Renal cortical epithelial cell (primary cell): ENCODE measurements at regions not wholly inside any gene's neighbourhood (a gene's known extent, or its start where the extent isn't known, plus 50 kb on each side); places are given as distances from the start of the nearest gene placed in this dataset.

Experiments
- DNase-seq: peaks from one replicate; pipeline ENCODE4 v3.0.0-alpha.2; 2011; ENCODE audit warnings: low read depth

DNA sequence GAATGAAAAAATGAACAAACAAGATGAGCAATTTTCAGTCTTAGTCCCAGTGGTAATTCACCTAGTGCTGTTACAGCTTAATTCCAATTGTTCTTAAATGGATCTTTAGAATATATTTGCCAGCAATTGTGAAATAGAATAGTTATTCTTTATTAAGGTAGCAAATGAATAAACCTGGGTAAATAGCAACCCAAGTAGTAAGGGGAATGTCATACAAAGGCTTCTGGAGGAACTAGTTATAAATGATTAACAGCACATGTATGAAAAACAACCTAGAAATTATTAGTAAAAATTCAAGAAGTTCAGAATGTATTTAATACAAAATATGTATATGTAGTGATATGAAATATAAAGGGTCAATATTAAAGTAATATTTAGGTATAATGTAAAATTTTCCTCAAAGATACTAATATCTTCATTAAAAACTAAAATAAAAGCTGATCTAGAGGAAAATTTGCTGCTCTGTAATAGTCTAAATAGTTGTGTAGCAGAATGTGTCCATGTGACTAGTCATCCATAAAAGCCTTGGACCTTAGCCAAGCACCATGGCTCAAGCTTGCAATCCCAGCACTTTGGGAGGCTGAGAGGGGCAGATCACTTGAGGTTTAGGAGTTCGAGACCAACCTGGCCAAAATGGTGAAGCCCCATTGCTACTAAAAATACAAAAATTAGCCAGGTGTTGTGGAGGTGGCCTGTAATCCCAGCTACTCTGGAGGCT is 535.9 kb upstream of the ATXN8OS start:
- DNase-seq = peak; percentile 97

GRCh38 chr13:69567514-69567913 is 540.1 kb upstream of the ATXN8OS start:
- no peak for DNase-seq

DNA sequence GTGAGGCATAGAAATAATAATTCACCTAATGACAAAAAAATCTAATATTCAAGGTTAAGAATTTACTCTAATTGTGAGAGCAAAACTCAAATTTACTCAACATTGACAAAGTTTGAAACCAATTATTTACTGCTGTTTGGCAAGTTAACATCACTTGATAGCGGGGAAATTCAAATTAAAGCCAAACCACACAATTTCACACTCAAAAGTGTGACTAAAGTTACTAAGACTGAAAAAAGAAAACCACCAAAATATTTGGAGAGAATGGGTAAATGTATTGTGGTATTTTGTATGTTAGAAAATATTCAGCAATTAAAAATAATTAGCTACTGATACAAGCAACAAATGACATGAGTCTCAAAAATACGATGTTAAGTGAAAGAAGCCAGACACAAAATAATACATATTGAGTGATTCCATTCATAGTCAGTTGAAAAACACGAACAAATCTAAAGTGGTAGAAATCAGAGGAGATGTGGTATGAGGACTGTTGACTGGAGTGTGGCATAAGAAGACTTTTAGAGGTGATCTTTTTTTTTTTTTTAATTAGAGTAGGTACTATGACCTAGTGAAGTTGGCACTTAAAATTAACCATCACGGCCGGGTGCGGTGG is 541.4 kb upstream of the ATXN8OS start:
- DNase-seq = no peak

DNA sequence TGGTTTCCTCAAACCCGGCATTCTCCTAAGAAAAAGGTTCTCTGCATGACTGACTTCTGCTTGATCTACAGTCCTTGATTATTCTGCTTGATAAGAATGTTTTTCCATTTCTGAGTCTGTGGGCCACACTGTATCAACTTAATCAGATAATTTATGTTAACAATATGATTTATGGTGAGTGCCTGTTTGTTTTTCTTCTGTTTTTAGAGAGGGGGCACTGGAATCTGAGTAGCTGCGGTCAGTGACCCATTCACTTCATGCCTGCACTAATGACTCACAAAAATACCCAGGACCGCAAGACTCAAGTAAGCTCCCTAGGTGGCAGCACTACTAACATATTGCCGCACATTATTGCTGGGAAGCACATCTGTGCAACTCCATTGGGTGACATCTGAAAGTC is 542.3 kb upstream of the ATXN8OS start:
- peak; percentile 85 for DNase-seq

GRCh38 chr13:69556540-69557196 is 551.0 kb upstream of the ATXN8OS start:
- DNase-seq = peak; percentile 61

- DNase-seq = no peak
Measured at GRCh38 chr13:69553976-69554375, 553.6 kb upstream of the ATXN8OS start.

- DNase-seq = no peak
Measured at GRCh38 chr13:69551193-69551592, 556.4 kb upstream of the ATXN8OS start.

GRCh38 chr13:69547780-69548179 is 559.8 kb upstream of the ATXN8OS start:
- DNase-seq = no peak

DNA sequence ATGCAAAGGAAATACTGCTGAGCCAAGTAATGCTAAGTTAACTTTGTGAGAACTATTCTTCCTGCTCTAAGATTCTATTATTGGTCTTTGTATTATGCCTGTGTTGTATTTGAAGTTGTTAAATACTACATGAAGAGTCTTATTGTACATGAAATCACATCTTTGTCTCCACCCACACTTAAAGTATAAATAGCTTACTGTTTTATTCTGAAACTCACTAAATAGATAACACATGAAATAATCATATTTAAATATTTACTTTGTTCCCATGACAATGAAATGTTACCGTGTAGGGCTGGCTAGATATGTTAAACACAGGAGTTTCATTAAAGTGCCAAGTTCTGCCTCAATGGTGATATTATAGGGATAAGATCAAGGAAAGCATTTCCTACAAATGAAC is 562.1 kb upstream of the ATXN8OS start:
- no peak for DNase-seq

GRCh38 chr13:69524459-69525150 is 583.0 kb upstream of the ATXN8OS start:
- DNase-seq = peak; percentile 52

DNA sequence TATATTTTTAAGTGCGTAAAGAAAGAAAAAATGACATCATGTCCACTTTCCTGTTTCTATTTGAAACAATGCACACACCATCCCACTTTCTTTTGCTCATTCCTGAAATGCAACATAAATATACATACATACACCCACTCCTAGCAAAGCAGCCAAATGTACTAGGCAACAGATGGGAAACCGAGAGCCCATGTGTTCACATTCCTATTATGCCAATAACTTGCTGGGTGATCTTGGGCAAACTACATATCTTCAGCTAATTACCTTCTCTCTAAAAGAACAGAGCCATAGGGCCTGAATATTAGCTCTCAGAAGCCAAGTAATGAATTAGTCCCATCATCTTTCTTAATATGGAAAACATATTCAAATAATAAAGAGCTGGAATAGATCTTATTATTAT is 610.6 kb upstream of the ATXN8OS start:
- no peak for DNase-seq

DNA sequence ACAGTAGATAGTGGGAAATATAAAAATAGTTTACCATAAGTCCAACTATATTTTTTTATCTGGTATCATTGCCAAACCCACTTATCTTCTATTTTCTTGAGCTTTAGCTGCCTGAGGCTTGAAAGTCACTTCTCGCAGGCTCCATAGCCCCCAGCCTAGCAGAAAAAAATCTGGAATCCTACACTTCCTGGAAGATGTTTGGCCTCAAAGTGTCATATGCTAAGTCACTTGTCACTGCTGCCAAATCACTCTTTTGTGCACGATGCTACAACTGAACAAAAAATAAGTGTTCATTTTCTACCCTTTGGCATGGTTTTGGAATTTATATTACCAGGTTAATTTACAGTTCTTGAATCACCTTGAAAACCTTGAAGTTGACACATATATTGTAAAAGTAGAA is 612.5 kb upstream of the ATXN8OS start:
- no peak for DNase-seq

DNA sequence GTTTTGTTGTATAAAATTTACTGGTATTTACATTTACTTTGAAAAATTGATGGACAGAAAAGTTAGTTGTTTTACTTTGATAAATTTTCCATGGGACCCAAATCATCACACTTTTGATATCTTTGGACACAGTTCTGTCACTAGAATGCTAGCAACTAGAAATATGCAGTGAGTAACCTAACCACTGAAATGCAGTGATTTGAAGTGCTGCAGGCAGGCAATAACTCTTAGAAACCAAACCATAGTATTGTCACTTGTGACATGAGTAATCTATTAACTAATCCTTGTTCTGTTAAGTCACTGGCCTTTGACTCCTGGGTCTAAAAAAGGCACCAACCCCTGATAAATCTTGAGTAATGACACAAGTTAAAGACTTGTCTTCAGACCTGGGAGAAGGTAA is 620.0 kb upstream of the ATXN8OS start:
- peak; percentile 42 for DNase-seq

GRCh38 chr13:69485991-69486592 is 621.5 kb upstream of the ATXN8OS start:
- no peak for DNase-seq

GRCh38 chr13:69477451-69477850 is 630.2 kb upstream of the ATXN8OS start:
- no peak for DNase-seq

DNA sequence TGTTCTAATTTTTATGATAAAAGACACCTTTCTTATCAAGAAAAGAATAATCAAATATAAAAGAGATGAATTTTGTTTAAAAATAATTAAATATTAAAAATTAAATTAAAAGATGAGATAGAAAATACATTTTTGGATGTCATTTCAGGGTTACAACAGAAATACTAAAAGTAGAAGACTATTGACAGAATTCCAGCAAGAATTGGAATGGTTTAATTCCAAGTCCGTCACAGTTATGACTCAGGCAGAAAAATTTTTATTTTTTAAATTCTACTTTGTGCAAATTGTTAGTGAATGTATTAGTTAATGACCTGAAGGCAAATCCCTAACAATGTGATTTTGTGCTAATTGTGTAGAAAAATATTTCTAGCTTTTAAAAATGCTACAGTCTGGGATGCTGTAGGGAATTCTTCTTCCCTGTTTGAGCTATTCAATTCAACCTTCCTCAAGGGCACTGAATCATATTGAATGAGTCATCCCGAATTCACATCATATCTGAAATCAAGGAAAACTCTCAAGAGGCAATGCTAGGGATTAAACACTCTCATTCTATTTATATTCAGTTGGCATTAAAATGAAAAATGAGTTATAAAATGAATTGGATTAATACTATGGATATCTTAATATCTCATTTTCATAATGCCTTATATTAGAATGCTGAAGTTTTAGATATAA is 633.5 kb upstream of the ATXN8OS start:
- DNase-seq = no peak

DNA sequence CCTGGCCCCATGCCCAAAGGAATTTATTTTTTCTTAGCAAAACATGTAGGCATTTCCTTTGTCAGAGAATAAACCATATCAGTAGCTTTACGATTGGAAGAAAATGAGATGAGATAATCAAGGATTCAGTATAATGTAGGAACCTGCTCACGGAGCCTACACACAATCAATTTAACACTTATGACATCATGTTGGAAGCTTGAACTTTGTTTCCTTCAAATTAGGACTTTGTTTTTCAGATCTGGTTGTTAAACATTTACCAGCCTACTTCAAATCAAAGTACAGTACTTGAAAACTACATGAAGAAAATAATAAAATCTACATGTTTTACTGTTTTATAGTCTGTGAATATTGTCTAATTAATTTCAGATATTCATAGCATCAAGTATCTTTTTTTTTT is 639.0 kb upstream of the ATXN8OS start:
- DNase-seq = peak; percentile 2

DNA sequence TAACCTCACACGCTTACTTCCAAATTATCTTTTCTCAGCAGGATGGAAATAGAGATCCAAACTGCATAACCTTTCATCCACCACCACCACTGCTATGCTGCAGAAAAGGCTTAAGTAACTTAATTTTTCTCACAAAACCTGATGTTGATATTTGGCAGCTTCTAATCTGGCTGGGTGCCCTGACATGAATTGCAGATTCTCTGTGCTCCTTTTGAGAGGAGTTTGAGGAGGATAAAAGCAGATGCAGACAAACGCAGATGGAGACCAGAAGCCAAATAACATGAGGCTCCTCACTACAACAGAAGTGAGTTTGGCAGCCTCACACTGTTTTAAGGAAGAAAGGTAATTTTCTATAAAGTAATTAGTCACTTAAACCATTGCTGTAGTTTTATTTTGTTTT is 646.2 kb upstream of the ATXN8OS start:
- no peak for DNase-seq

GRCh38 chr13:69459346-69459745 is 648.3 kb upstream of the ATXN8OS start:
- DNase-seq = no peak

DNA sequence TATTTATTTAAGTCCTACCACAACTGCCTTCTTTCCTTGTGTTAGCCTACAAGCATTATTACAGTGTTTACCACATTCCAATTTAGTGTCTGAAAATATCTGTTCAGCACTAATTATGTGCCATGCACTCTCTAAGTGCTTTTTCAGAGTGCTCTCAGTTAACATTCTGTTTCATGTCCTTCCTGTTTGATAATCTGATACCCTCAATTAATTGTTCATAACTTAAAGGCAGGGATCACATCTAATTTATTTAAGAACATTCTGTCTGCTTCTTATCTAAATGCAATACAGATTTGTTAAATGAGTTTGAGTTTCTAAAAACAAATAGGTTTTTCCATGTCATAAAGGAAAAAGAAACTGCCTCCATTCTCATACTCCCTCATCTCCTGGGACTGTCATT is 649.6 kb upstream of the ATXN8OS start:
- no peak for DNase-seq

DNA sequence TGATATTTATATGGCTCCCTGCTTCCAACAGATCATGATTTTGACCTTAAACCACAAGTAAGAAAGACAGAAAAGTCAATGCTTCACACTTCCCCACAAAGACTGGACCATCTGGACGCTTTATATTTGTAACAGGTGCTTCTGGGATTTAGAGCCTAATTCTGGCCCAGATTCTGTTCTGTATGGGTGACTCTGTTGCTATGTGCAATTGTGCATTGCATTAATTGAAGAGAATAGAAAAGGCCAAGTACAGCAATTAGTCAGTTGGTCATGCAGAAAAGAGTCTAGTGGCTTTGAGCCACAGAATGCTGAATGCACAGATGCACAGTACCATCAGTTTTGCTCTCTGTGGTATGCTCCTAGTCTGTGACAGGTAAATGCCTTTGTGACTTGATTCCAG is 657.4 kb upstream of the ATXN8OS start:
- no peak for DNase-seq

DNA sequence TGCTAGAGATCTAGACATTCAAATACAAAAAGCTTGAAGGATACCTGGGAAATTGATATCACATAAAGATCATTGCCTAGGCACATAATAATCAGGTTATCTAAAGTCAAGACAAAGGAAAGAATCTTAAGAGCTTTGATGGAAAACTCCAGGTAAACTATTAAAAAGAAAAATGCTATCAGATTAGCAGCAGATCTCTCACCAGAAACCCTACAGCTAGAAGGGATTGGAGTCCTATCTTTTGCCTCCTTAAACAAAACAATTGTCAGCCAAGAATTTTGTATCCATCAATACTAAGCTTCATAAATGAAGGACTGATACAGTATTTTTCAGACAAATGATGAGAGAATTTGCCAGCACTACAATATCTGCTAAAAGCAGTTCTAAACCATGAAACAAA is 682.4 kb upstream of the ATXN8OS start:
- no peak for DNase-seq
